ENCODE measurements at regions not wholly inside any gene's neighbourhood (a gene's known extent, or its start where the extent isn't known, plus 50 kb on each side); places are given as distances from the start of the nearest gene placed in this dataset.

DNA sequence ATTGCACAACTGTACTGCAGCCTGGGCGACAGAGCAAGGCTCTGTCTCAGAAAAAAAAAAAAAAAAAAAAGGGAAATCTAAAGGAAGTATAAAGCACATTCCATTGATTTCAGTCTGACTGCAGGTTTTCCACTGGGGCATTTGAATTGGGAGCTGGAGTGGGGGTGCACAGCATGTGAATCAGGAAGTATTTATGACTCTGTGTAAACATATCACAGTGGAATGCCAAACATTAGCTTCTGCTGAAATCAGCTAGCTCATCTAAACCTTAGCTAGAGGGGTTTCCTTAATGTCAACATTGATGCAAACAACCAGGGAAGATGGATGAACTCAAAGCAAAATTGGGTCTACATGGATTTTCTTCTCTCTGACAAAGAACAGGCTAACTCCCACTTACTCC lies 641.0 kb upstream of the EEF2KMT start (continued):
- TF ChIP-seq, protein P1, sequence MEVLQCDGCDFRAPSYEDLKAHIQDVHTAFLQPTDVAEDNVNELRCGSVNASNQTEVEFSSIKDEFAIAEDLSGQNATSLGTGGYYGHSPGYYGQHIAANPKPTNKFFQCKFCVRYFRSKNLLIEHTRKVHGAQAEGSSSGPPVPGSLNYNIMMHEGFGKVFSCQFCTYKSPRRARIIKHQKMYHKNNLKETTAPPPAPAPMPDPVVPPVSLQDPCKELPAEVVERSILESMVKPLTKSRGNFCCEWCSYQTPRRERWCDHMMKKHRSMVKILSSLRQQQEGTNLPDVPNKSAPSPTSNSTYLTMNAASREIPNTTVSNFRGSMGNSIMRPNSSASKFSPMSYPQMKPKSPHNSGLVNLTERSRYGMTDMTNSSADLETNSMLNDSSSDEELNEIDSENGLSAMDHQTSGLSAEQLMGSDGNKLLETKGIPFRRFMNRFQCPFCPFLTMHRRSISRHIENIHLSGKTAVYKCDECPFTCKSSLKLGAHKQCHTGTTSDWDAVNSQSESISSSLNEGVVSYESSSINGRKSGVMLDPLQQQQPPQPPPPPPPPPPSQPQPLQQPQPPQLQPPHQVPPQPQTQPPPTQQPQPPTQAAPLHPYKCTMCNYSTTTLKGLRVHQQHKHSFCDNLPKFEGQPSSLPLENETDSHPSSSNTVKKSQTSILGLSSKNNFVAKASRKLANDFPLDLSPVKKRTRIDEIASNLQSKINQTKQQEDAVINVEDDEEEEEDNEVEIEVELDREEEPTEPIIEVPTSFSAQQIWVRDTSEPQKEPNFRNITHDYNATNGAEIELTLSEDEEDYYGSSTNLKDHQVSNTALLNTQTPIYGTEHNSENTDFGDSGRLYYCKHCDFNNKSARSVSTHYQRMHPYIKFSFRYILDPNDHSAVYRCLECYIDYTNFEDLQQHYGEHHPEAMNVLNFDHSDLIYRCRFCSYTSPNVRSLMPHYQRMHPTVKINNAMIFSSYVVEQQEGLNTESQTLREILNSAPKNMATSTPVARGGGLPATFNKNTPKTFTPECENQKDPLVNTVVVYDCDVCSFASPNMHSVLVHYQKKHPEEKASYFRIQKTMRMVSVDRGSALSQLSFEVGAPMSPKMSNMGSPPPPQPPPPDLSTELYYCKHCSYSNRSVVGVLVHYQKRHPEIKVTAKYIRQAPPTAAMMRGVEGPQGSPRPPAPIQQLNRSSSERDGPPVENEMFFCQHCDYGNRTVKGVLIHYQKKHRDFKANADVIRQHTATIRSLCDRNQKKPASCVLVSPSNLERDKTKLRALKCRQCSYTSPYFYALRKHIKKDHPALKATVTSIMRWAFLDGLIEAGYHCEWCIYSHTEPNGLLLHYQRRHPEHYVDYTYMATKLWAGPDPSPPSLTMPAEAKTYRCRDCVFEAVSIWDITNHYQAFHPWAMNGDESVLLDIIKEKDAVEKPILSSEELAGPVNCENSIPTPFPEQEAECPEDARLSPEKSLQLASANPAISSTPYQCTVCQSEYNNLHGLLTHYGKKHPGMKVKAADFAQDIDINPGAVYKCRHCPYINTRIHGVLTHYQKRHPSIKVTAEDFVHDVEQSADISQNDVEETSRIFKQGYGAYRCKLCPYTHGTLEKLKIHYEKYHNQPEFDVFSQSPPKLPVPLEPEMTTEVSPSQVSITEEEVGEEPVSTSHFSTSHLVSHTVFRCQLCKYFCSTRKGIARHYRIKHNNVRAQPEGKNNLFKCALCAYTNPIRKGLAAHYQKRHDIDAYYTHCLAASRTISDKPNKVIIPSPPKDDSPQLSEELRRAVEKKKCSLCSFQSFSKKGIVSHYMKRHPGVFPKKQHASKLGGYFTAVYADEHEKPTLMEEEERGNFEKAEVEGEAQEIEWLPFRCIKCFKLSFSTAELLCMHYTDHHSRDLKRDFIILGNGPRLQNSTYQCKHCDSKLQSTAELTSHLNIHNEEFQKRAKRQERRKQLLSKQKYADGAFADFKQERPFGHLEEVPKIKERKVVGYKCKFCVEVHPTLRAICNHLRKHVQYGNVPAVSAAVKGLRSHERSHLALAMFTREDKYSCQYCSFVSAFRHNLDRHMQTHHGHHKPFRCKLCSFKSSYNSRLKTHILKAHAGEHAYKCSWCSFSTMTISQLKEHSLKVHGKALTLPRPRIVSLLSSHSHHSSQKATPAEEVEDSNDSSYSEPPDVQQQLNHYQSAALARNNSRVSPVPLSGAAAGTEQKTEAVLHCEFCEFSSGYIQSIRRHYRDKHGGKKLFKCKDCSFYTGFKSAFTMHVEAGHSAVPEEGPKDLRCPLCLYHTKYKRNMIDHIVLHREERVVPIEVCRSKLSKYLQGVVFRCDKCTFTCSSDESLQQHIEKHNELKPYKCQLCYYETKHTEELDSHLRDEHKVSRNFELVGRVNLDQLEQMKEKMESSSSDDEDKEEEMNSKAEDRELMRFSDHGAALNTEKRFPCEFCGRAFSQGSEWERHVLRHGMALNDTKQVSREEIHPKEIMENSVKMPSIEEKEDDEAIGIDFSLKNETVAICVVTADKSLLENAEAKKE (CRISPR knock-in tag; IDR thresholded peaks at IDR 0.05), result no peak
- TF ChIP-seq CREB1 (CRISPR knock-in tag; IDR thresholded peaks at IDR 0.05; ENCODE audit: low read depth), result no peak
- no peak for TF ChIP-seq STAT1 (IDR thresholded peaks at IDR 0.05; ENCODE audit: unreplicated experiment)
- no peak for TF ChIP-seq ZNF114 (CRISPR knock-in tag; IDR thresholded peaks at IDR 0.05)
- no peak for TF ChIP-seq REST (IDR thresholded peaks at IDR 0.05; ENCODE audit: unreplicated experiment)
- no peak for TF ChIP-seq NANOG (IDR thresholded peaks at IDR 0.05; ENCODE audit: borderline replicate concordance)
